ENCODE measurements at regions not wholly inside any gene's neighbourhood (a gene's known extent, or its start where the extent isn't known, plus 50 kb on each side); places are given as distances from the start of the nearest gene placed in this dataset.

DNA sequence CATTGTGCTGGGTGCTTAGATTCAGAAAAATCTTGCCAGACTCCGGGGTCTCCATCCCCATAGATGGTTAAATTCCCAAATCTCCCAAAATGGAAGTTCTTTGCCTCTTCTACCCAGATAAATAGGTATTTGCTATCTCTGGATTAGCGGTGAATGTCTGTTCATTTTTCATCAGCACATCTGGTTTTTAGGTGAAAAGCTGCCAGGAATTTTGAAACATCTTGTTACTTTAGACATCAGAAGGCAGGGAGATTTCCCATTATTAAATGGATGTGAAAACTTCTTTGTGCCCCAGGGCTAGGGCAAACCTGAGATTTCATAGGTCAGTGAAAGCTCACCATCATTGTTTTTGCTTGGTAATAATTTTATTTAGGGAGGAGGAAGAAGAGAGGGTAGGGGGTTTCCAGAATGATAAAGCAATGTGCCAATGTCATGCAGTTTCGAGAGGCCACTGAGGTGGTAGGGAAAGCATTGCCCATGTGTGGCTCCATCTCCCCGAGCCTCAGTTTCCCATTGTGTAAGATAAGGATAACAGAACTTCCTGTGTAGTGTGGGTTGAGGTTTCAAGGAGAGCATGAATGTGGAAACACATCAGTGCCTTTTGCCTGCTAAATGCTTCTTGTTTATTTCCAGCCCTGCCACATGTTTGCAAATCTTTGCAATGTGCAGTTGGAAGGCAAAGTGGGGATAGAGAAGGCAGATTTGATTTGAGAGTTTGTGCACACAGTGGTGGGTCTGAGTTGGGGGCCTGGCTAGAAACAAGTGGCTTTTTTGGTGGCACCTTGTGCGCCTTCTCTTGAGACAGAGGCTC, 147.2 kb upstream of the KLF4 start:
- Histone ChIP-seq H3K4me1 (ENCODE audit: low read depth, poor library complexity, severe bottlenecking) (peaks cover 19% of the 10 kb centered on the region), H3K4me2 (peak overlapping the region; percentile 29), H4K20me1 (ENCODE audit: insufficient read depth) (no peaks in the 10 kb centered on the region), H2AFZ (ENCODE audit: low read depth) (no peak overlapping the region), H3K4me3 (IDR thresholded peaks at IDR 0.05; ENCODE audit: insufficient read depth, low read depth, low read length) (no peak overlapping the region), H3K36me3 (ENCODE audit: insufficient read depth) (no peaks in the 10 kb centered on the region), H3K79me2 (ENCODE audit: insufficient read depth, low read depth) (no peaks in the 10 kb centered on the region), H3K27ac (no peak overlapping the region), H3K27me3 (ENCODE audit: insufficient read depth, low read depth) (no peaks in the 10 kb centered on the region), H3K9ac (no peak overlapping the region)
- no peak for TF ChIP-seq CTCF (conservative IDR thresholded peaks at IDR 0.05; ENCODE audit: low read depth, low read length)

DNA sequence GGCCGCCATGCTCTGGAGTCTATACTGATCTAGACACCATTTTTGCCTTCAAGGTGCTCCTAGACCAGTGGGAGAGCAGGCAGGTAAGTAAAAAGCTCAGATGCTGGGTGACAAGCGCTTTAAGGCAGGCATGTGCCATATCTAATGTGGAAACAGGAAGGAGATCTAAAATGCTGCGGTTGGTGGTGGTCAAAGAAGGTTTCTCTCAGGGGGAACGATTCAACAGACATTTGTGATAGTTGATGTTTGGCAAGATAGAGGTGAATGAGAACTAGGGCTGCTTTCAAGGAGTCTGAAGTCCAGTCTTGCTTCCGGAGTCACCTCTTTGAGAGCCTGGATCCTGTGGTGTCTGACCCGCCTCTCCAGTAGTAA, 146.2 kb upstream of the KLF4 start:
- no peaks in the 10 kb centered on the region for H4K20me1 ChIP-seq (ENCODE audit: insufficient read depth)

DNA sequence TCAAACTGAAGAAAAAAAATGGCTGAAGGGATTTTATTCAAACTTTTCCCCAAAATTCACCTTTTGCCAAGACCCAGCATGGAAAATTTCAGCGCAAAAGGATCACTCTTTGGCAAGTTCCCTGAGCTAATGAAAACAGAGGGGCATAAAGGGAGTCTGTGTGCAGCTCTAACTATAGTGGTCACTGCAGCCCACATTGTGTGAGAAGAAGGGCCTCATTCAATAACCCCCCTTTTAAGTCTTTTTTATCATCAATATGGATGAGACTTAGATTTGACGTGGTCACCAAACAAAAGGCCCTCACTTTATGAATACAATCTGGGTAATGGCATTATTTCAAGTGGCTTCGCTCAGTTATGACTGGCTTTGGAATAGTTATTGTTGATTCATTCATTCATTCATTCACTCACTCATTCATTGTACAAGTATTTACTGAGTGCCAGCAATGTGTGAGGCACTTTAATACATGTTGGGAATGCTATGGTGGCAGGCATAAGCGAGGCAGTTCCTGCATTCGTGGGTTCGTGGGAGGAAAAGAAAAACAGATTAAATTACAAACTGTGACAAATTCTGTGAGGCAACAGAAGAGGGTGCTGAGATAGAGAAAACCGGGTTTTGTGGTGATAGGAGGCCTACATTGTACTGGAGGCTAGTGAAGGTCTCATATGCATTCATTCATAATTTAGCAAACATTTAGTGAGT, 145.7 kb upstream of the KLF4 start:
- H3K4me3 ChIP-seq (IDR thresholded peaks at IDR 0.05; ENCODE audit: insufficient read depth, low read depth, low read length) = no peak overlapping the region
- H3K4me2 ChIP-seq = no peak overlapping the region
- H3K36me3 ChIP-seq (ENCODE audit: insufficient read depth) = no peaks in the 10 kb centered on the region
- no peak overlapping the region for H2AFZ ChIP-seq (ENCODE audit: low read depth)
- H3K9ac ChIP-seq = no peak overlapping the region
- no peaks in the 10 kb centered on the region for H3K79me2 ChIP-seq (ENCODE audit: insufficient read depth, low read depth)
- peaks cover 19% of the 10 kb centered on the region for H3K4me1 ChIP-seq (ENCODE audit: low read depth, poor library complexity, severe bottlenecking)
- no peaks in the 10 kb centered on the region for H4K20me1 ChIP-seq (ENCODE audit: insufficient read depth)
- no peak overlapping the region for H3K27ac ChIP-seq
- TF ChIP-seq CTCF (conservative IDR thresholded peaks at IDR 0.05; ENCODE audit: low read depth, low read length) = no peak
- no peaks in the 10 kb centered on the region for H3K27me3 ChIP-seq (ENCODE audit: insufficient read depth, low read depth)

More for the DNA sequence above, 146.2 kb upstream of the KLF4 start:
- Histone ChIP-seq H3K9ac (no peak overlapping the region), H3K4me2 (no peak overlapping the region), H3K79me2 (ENCODE audit: insufficient read depth, low read depth) (no peaks in the 10 kb centered on the region), H3K27ac (no peak overlapping the region), H3K4me1 (ENCODE audit: low read depth, poor library complexity, severe bottlenecking) (peaks cover 19% of the 10 kb centered on the region), H3K4me3 (IDR thresholded peaks at IDR 0.05; ENCODE audit: insufficient read depth, low read depth, low read length) (no peak overlapping the region), H2AFZ (ENCODE audit: low read depth) (no peak overlapping the region), H3K36me3 (ENCODE audit: insufficient read depth) (no peaks in the 10 kb centered on the region), H3K27me3 (ENCODE audit: insufficient read depth, low read depth) (no peaks in the 10 kb centered on the region)
- no peak for TF ChIP-seq CTCF (conservative IDR thresholded peaks at IDR 0.05; ENCODE audit: low read depth, low read length)

DNA sequence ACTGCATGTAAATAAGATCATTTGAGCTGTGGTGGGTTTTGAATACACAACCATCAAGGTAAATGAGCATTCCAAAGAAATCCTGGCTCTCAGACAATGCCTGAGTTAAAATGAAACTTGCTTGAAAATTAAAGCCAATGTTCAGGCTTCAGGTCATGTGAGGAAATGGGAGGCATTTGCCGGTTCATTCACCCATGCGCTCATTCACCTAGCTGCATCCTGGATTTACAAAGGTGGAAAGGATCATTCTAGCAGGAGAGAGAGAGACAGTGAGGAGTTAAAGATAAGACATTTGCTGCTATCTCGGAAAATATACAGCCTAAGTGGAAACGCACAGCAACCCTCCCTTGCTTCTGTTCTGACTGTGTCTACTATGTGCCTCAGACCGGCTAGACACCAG, 143.8 kb upstream of the KLF4 start:
- Histone ChIP-seq H2AFZ (ENCODE audit: low read depth) (no peak overlapping the region), H3K27ac (no peak overlapping the region), H3K36me3 (ENCODE audit: insufficient read depth) (no peaks in the 10 kb centered on the region), H3K4me3 (IDR thresholded peaks at IDR 0.05; ENCODE audit: insufficient read depth, low read depth, low read length) (no peak overlapping the region), H3K9ac (no peak overlapping the region), H4K20me1 (ENCODE audit: insufficient read depth) (no peaks in the 10 kb centered on the region), H3K79me2 (ENCODE audit: insufficient read depth, low read depth) (no peaks in the 10 kb centered on the region), H3K4me2 (no peak overlapping the region), H3K4me1 (ENCODE audit: low read depth, poor library complexity, severe bottlenecking) (peaks cover 19% of the 10 kb centered on the region), H3K27me3 (ENCODE audit: insufficient read depth, low read depth) (no peaks in the 10 kb centered on the region)
- TF ChIP-seq CTCF (conservative IDR thresholded peaks at IDR 0.05; ENCODE audit: low read depth, low read length) = no peak

Data from KMS-11 (cell line).